NCI-H510A (cell line): ENCODE measurements at regions not wholly inside any gene's neighbourhood (a gene's known extent, or its start where the extent isn't known, plus 50 kb on each side); places are given as distances from the start of the nearest gene placed in this dataset.

ENCODE experiments used
- DNase-seq: peaks from one replicate; lab custom pipeline; 2025; lab: John Stamatoyannopoulos, UW

GRCh38 chr2:48107326-48107925, 201.1 kb upstream of the FBXO11 start:
- no peak for DNase-seq

GRCh38 chr2:48108455-48108854, 202.2 kb upstream of the FBXO11 start:
- DNase-seq, result no peak

- DNase-seq, result no peak
These were observed 203.3 kb upstream of the FBXO11 start for GRCh38 chr2:48109491-48110204.

- no peak for DNase-seq
These were observed 204.0 kb upstream of the FOXN2 start for GRCh38 chr2:48110492-48110891.

- DNase-seq, result no peak
These were observed 201.4 kb upstream of the FOXN2 start for GRCh38 chr2:48112911-48113680.

DNA sequence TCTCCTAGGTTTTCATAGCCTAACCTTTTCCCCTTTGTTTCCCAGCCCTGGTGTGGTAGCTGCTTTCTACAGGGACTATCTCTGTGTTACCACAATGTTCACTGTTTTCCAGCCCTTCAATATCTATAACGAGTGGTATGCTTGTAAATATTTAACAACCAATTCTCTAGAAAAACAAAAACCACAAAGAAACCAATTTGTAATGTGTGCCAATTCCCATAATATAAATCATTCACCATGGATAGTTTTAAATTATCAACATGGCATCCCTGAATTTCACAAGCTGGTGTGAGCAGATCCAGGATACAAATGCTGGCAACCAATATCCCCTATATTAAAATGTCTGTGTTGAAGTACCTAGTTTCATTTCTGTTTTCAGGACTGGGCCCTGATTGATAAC, 200.7 kb upstream of the FOXN2 start:
- DNase-seq, result no peak

DNA sequence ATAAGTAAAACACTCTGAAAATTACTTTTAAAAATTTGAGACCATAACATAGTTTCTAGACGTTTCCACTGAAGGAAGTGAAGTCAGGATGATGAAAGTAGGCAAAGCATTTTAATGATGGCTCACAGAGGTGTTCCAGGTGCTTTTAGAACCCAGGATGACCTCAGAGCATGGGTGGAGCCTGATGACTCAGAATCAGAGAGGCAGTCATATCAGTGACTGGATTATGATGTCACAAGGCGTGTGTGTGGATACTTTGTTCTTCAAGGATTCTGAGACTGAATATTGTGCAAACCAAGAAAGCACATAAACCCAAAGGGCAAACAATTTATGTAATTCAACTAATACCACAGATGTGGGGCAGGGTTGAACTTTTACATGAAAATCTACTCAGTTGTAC, 200.2 kb upstream of the FOXN2 start:
- no peak for DNase-seq

DNA sequence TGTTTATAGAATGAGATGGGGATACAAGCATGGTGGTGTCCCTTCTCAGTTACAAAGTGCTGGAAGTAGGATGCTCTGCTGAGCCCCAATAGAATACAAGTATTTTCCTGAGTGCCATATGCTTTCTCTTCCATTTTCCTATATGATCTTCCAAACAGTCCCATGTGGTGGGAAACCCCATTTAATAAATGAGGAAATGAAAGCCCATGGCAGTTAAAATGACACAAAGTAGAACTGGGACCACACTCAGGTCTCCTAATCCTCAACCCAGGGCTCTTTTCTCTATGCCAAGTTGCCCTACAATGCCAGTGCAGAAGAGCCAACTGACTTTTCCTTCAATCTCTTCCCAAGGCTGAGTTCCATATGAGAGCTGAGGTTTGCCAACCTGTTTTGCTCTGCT, 198.0 kb upstream of the FOXN2 start:
- no peak for DNase-seq

DNA sequence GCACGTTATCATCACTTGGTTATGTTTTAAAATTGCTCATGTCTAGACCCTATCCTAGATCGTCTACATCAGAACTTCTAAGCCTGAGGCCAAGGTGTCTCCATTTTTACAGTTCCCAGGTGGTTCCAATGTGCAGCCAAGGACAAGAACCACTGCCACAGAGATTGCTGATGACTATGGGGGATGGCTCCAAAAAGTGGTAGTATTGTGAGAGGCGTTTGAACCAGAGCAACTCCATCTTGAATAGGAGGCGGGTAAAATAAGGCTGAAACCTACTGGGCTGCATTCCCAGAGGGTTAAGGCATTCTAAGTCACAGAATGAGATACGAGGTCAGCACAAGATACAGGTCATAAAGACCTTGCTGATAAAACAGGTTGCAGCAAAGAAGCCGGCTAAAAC, 195.6 kb upstream of the FOXN2 start:
- DNase-seq, result no peak

GRCh38 chr2:48120112-48120511, 194.4 kb upstream of the FOXN2 start:
- no peak for DNase-seq

GRCh38 chr2:48120759-48121242, 193.7 kb upstream of the FOXN2 start:
- DNase-seq, result no peak

- DNase-seq, result no peak
These were observed 192.3 kb upstream of the FOXN2 start for GRCh38 chr2:48122166-48122565.

DNA sequence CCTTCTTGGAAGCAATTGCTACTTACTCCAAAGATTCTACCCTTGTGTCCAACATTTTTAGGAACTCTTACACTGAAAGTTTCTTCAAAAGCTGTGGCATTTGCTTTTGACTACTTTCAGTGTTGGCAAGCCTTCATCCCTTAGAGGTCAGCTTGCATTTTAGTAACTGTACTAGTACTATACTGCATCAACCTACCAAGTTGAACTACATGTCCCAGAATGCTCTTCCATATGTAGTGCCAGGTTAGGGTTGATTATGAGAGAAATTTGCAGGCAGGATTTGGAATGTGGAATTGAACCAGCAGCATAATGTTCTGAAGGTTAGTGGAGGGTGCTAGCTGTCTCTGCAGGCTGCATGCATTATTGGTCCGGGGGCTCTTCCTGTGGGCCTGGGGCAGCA, 189.9 kb upstream of the FOXN2 start:
- no peak for DNase-seq

DNA sequence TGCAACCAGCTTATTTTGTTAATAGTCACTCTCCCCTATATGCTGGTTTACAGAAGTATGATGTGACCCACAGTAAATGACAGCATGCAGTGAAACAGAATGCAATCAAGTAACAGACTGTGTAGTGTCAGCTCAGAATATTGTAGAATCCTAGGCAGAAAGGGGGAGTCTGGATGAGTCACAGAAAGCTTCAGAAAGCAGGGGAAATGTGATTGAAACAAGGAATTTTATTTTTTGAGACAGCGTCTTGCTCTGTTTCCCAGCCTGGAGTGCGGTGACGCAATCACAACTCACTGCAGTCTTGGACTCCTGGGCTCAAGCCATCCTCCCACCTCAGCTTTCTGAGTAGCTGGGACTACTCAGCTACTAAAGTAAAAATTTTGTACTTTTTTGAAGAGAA, 188.3 kb upstream of the FOXN2 start:
- no peak for DNase-seq

DNA sequence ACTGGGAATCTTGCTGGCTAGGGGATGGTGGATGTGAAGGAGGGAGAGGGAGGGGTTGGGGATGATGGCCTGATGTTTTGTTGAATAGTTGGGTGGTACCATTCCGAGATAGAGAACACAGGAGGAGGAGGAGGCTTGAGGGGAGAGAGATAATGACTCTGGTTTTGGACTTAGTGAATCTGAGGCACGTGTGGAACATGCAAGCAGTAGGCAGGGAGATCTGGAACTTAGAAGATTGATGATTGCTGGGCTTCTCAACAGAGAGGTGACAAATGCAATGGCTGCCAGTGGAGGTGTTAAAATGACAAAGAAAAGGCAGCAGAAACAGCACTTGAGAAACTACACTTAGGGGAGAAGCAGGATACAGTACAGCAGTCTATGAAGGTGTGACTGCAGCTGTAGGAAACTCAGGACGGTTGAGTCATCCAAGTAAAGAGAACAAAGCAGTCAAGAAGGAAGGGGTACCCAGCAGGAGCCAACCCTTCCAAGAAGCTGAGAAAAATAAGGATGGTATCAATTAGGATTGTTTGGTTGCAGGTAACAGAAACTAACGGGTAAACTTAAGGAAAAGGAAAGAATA, 186.8 kb upstream of the FOXN2 start:
- no peak for DNase-seq

DNA sequence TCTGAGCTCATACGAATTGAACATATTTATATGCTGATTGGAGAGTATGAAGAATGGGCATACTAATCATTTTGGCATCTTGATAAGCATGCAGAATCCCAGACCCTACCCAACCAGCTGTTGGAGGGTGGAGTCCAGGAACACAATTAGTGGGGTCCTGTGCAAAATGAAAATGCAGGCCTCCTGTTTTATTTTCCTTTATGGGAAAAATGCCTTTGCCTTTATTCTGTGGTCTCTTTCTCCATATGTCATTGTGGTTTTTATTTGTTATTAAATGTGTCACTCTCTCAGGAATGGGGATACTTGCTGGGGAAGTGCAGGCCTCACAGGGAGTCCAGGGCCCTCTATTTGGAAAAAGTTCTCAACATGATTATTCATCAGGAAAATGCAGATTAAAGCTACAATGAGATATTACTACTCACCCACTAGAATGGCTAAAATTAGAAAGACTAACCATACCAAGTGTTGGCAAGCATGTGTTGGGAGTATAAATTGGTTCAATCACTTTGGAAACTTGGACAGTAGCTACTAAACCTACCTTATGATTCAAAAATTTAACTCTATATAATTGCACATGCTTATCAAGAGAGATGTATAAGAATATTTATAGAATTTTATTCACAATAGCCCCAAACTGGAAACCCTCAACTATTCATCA, 185.1 kb upstream of the FOXN2 start:
- DNase-seq, result no peak

GRCh38 chr2:48131539-48132270, 182.8 kb upstream of the FOXN2 start:
- DNase-seq, result no peak

- DNase-seq, result no peak
These were observed 182.2 kb upstream of the FOXN2 start for GRCh38 chr2:48132271-48132625.

- no peak for DNase-seq
These were observed 179.8 kb upstream of the FOXN2 start for GRCh38 chr2:48134704-48135103.

DNA sequence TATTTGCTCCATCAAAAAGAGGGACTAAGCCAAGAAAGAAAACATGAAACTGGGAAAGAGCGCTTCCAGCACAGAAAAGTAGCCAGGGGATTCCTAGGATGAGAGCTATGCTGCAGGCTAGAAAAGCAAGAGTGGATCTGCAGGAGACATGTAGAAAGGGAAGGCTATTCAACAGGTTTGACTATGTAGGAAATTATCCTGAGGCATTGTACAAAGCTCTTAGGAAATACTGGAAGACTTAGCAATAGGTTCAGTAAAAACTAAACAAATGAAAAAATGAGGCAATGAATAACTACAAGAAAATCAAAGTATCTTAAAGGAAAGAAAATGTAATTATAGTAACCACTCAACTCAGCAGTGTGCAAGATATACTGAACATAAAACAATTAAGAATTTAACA, 178.7 kb upstream of the FOXN2 start:
- no peak for DNase-seq

DNA sequence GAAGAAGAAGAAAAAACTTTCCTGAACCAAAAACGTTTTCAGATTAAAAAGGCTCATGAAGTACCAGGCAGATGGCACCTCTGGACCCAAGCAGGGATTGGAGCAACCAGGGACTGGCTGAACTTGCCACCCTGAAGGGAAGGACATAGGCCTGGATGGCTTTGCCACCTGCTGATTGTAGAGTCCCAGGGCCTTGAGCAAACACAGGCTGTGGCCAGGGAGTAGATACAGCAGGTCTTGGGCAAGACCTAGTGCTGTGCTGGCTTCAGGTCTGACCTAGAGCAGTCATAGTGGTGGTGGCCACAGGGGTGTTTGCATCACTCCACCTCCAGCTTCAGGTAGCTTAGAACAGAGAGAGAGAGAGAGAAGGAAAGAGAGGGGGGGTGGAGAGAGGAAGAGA, 176.7 kb upstream of the FOXN2 start:
- no peak for DNase-seq

DNA sequence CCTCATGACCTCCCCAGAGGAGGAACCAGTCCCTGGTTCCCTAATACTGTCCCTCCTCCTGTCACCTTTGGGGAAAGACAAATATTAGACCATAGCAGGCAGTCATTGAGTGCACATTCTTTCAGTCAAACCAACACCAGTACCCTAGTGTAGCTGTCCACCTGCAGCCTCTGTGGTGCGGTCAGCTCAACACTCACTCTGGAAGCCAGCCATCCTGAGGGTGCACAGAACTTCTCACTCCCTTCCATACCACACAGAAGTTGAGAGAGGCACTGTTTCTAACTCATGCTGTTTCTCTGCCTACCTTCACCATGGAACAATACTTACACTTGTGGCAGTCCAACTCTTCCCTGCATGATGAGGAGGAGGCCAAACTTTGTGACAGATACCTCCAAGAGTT, 175.6 kb upstream of the FOXN2 start:
- DNase-seq, result no peak
